Activated T-helper 1 cell treated with anti-CD3 and anti-CD28 coated beads, Interleukin-12 subunit alpha, Interleukin-12 subunit beta, Interleukin-2, Interleukin-4 antibody, amounts not matched to agents 30 ng/mL and 10 ng/mL and 1 ng/mL, durations not matched to agents 14 hours and 24 hours and 36 hours (primary cell): ENCODE measurements at regions not wholly inside any gene's neighbourhood (a gene's known extent, or its start where the extent isn't known, plus 50 kb on each side); places are given as distances from the start of the nearest gene placed in this dataset.
"Not testable (repeated sequence)": the region's sequence is repeated elsewhere in the genome, so short reads cannot be mapped to it uniquely, and the experiment has no call there.

Source experiments
- DNase-seq: peaks from one replicate; pipeline ENCODE4 v3.0.0; 2021; ENCODE audit warnings: low spot score
- H3K27ac Mint-ChIP-seq: one replicate; pipeline ENCODE4 v1.8.0; 2021; ENCODE audit warnings: mild to moderate bottlenecking, mixed read lengths
- H3K27me3 Mint-ChIP-seq: one replicate; pipeline ENCODE4 v1.8.0; 2022; ENCODE audit warnings: mild to moderate bottlenecking, moderate library complexity, mixed read lengths; ENCODE audit not compliant: insufficient read depth
- H3K36me3 Mint-ChIP-seq: one replicate; pipeline ENCODE4 v1.8.0; 2021; ENCODE audit warnings: low read depth, mixed read lengths
- H3K4me1 Mint-ChIP-seq: one replicate; pipeline ENCODE4 v1.8.0; 2021; ENCODE audit warnings: low read depth, mixed read lengths
- H3K4me3 Mint-ChIP-seq: one replicate; pipeline ENCODE4 v1.8.0; 2021; ENCODE audit warnings: mild to moderate bottlenecking, moderate library complexity, mixed read lengths
- H3K9me3 Mint-ChIP-seq: one replicate; pipeline ENCODE4 v1.8.0; 2021; ENCODE audit warnings: mixed read lengths
- intact Hi-C: fragments of 100-400 bp; cut with micrococcal nuclease; formaldehyde crosslinking; loops from one replicate; pipeline ENCODE4 v1.15.1; 2024

GRCh38 chr5:39689919-39690318, 265.1 kb upstream of the DAB2 start:
- H3K27me3 Mint-ChIP-seq: peaks cover 8% of the 10 kb centered on the region
- H3K4me1 Mint-ChIP-seq: no peaks in the 10 kb centered on the region
- H3K4me3 Mint-ChIP-seq: no peak overlapping the region
- no peak for DNase-seq
- no peaks in the 10 kb centered on the region for H3K9me3 Mint-ChIP-seq
- H3K36me3 Mint-ChIP-seq: no peaks in the 10 kb centered on the region
- intact Hi-C loops: no loop called here
- no peak overlapping the region for H3K27ac Mint-ChIP-seq

GRCh38 chr5:39687924-39688323, 263.1 kb upstream of the DAB2 start:
- H3K4me3 Mint-ChIP-seq, DNase-seq, H3K9me3 Mint-ChIP-seq, H3K27me3 Mint-ChIP-seq, intact Hi-C loops, H3K27ac Mint-ChIP-seq, H3K4me1 Mint-ChIP-seq, H3K36me3 Mint-ChIP-seq: not testable (repeated sequence)

- no peak overlapping the region for H3K27ac Mint-ChIP-seq
- H3K36me3 Mint-ChIP-seq: no peaks in the 10 kb centered on the region
- no peak for DNase-seq
- H3K4me1 Mint-ChIP-seq: no peaks in the 10 kb centered on the region
- intact Hi-C loops: no loop called here
- no peak overlapping the region for H3K4me3 Mint-ChIP-seq
- H3K27me3 Mint-ChIP-seq: peaks cover 12% of the 10 kb centered on the region
- H3K9me3 Mint-ChIP-seq: no peaks in the 10 kb centered on the region
Measured at GRCh38 chr5:39680213-39680612, 255.4 kb upstream of the DAB2 start.

- H3K27ac Mint-ChIP-seq: no peak overlapping the region
- H3K4me3 Mint-ChIP-seq: no peak overlapping the region
- H3K27me3 Mint-ChIP-seq: peaks cover 11% of the 10 kb centered on the region
- intact Hi-C loops: no loop called here
- no peak for DNase-seq
- no peaks in the 10 kb centered on the region for H3K4me1 Mint-ChIP-seq
- H3K9me3 Mint-ChIP-seq: no peaks in the 10 kb centered on the region
- H3K36me3 Mint-ChIP-seq: no peaks in the 10 kb centered on the region
Measured at GRCh38 chr5:39678534-39678933, 253.8 kb upstream of the DAB2 start.

- no peak overlapping the region for H3K4me3 Mint-ChIP-seq
- H3K4me1 Mint-ChIP-seq: no peaks in the 10 kb centered on the region
- no peaks in the 10 kb centered on the region for H3K9me3 Mint-ChIP-seq
- peaks cover 9% of the 10 kb centered on the region for H3K27me3 Mint-ChIP-seq
- no peaks in the 10 kb centered on the region for H3K36me3 Mint-ChIP-seq
- H3K27ac Mint-ChIP-seq: no peak overlapping the region
- intact Hi-C loops: no loop called here
- no peak for DNase-seq
Measured at GRCh38 chr5:39675676-39676075, 250.9 kb upstream of the DAB2 start.

GRCh38 chr5:39674209-39675082, 249.7 kb upstream of the DAB2 start:
- no peak overlapping the region for H3K27ac Mint-ChIP-seq
- no peaks in the 10 kb centered on the region for H3K9me3 Mint-ChIP-seq
- no peaks in the 10 kb centered on the region for H3K36me3 Mint-ChIP-seq
- H3K4me1 Mint-ChIP-seq: no peaks in the 10 kb centered on the region
- no peak overlapping the region for H3K4me3 Mint-ChIP-seq
- intact Hi-C loops: no loop called here
- peaks cover 9% of the 10 kb centered on the region for H3K27me3 Mint-ChIP-seq
- DNase-seq: no peak

GRCh38 chr5:39671561-39671961, 246.8 kb upstream of the DAB2 start:
- intact Hi-C loops: no loop called here
- no peak overlapping the region for H3K4me3 Mint-ChIP-seq
- H3K27ac Mint-ChIP-seq: no peak overlapping the region
- DNase-seq: no peak
- no peaks in the 10 kb centered on the region for H3K36me3 Mint-ChIP-seq
- H3K9me3 Mint-ChIP-seq: no peaks in the 10 kb centered on the region
- no peaks in the 10 kb centered on the region for H3K4me1 Mint-ChIP-seq
- H3K27me3 Mint-ChIP-seq: peaks cover 5% of the 10 kb centered on the region

GRCh38 chr5:39670955-39671354, 246.2 kb upstream of the DAB2 start:
- H3K9me3 Mint-ChIP-seq: no peaks in the 10 kb centered on the region
- no peak overlapping the region for H3K4me3 Mint-ChIP-seq
- no peak for DNase-seq
- no peak overlapping the region for H3K27ac Mint-ChIP-seq
- peaks cover 5% of the 10 kb centered on the region for H3K27me3 Mint-ChIP-seq
- intact Hi-C loops: no loop called here
- no peaks in the 10 kb centered on the region for H3K4me1 Mint-ChIP-seq
- no peaks in the 10 kb centered on the region for H3K36me3 Mint-ChIP-seq

- Mint-ChIP-seq H3K27me3 (no peaks in the 10 kb centered on the region), H3K4me3 (no peak overlapping the region), H3K36me3 (no peaks in the 10 kb centered on the region), H3K9me3 (no peaks in the 10 kb centered on the region), H3K27ac (no peak overlapping the region), H3K4me1 (no peaks in the 10 kb centered on the region)
- intact Hi-C loops: no loop called here
- DNase-seq: no peak
Measured at GRCh38 chr5:39670391-39670790, 245.6 kb upstream of the DAB2 start.

- Mint-ChIP-seq H3K36me3 (no peaks in the 10 kb centered on the region), H3K4me3 (no peak overlapping the region), H3K9me3 (no peaks in the 10 kb centered on the region), H3K27me3 (no peaks in the 10 kb centered on the region), H3K4me1 (no peaks in the 10 kb centered on the region), H3K27ac (no peak overlapping the region)
- DNase-seq: no peak
- intact Hi-C loops: no loop called here
Measured at GRCh38 chr5:39668980-39669379, 244.2 kb upstream of the DAB2 start.

- H3K27me3 Mint-ChIP-seq: peaks cover 2% of the 10 kb centered on the region
- H3K4me3 Mint-ChIP-seq: no peak overlapping the region
Measured at GRCh38 chr5:39665328-39665727, 240.5 kb upstream of the DAB2 start.

GRCh38 chr5:39662945-39663344, 238.2 kb upstream of the DAB2 start:
- Mint-ChIP-seq H3K27ac (no peak overlapping the region), H3K4me1 (peaks cover 27% of the 10 kb centered on the region), H3K27me3 (peaks cover 4% of the 10 kb centered on the region), H3K4me3 (no peak overlapping the region), H3K36me3 (no peaks in the 10 kb centered on the region), H3K9me3 (no peaks in the 10 kb centered on the region)
- intact Hi-C loops: no loop called here
- DNase-seq: no peak

More at GRCh38 chr5:39665328-39665727, 240.5 kb upstream of the DAB2 start:
- no peak overlapping the region for H3K27ac Mint-ChIP-seq
- H3K36me3 Mint-ChIP-seq: no peaks in the 10 kb centered on the region
- H3K4me1 Mint-ChIP-seq: peaks cover 10% of the 10 kb centered on the region
- no peak for DNase-seq
- no peaks in the 10 kb centered on the region for H3K9me3 Mint-ChIP-seq
- intact Hi-C loops: no loop called here

- Mint-ChIP-seq H3K27me3 (peaks cover 17% of the 10 kb centered on the region), H3K4me3 (no peak overlapping the region), H3K36me3 (no peaks in the 10 kb centered on the region), H3K9me3 (no peaks in the 10 kb centered on the region), H3K4me1 (peaks cover 33% of the 10 kb centered on the region), H3K27ac (no peak overlapping the region)
- DNase-seq: no peak
- intact Hi-C loops: no loop called here
Measured at GRCh38 chr5:39661026-39661779, 236.4 kb upstream of the DAB2 start.
